ENCODE measurements at regions not wholly inside any gene's neighbourhood (a gene's known extent, or its start where the extent isn't known, plus 50 kb on each side); places are given as distances from the start of the nearest gene placed in this dataset.

- DNase-seq = no peak
Observed at GRCh38 chrX:11953615-11954014, 184.7 kb upstream of the FRMPD4 start.

GRCh38 chrX:11954176-11954575 is 184.1 kb upstream of the FRMPD4 start:
- DNase-seq = no peak

- DNase-seq = no peak
Observed at GRCh38 chrX:11960031-11960430, 178.2 kb upstream of the FRMPD4 start.

GRCh38 chrX:11965436-11965835 is 172.8 kb upstream of the FRMPD4 start:
- DNase-seq = no peak

GRCh38 chrX:11967986-11968869 is 170.0 kb upstream of the FRMPD4 start:
- DNase-seq = no peak

GRCh38 chrX:11968991-11969390 is 169.3 kb upstream of the FRMPD4 start:
- DNase-seq = no peak

GRCh38 chrX:11970578-11971359 is 167.5 kb upstream of the FRMPD4 start:
- DNase-seq = no peak

- no peak for DNase-seq
Observed at GRCh38 chrX:11976663-11977062, 161.6 kb upstream of the FRMPD4 start.

GRCh38 chrX:11992271-11992670 is 146.0 kb upstream of the FRMPD4 start:
- no peak for DNase-seq

- no peak for DNase-seq
Observed at GRCh38 chrX:11995146-11995545, 143.1 kb upstream of the FRMPD4 start.

- no peak for DNase-seq
Observed at GRCh38 chrX:11996810-11997209, 141.5 kb upstream of the FRMPD4 start.

- DNase-seq = no peak
Observed at GRCh38 chrX:11998944-11999343, 139.3 kb upstream of the FRMPD4 start.

GRCh38 chrX:12002876-12003275 is 135.4 kb upstream of the FRMPD4 start:
- no peak for DNase-seq

GRCh38 chrX:12007881-12008280 is 130.4 kb upstream of the FRMPD4 start:
- no peak for DNase-seq

- DNase-seq = no peak
Observed at GRCh38 chrX:12010436-12010835, 127.8 kb upstream of the FRMPD4 start.

- DNase-seq = no peak
Observed at GRCh38 chrX:12011075-12011474, 127.2 kb upstream of the FRMPD4 start.

GRCh38 chrX:12013211-12013618 is 125.1 kb upstream of the FRMPD4 start:
- DNase-seq = no peak

GRCh38 chrX:12021698-12022097 is 116.6 kb upstream of the FRMPD4 start:
- DNase-seq = no peak

GRCh38 chrX:12026481-12026880 is 111.8 kb upstream of the FRMPD4 start:
- DNase-seq = no peak

- DNase-seq = no peak
Observed at GRCh38 chrX:12032082-12032481, 106.2 kb upstream of the FRMPD4 start.

- no peak for DNase-seq
Observed at GRCh38 chrX:12034741-12035140, 103.5 kb upstream of the FRMPD4 start.

GRCh38 chrX:12042615-12043014 is 95.7 kb upstream of the FRMPD4 start:
- no peak for DNase-seq

- DNase-seq = no peak
Observed at GRCh38 chrX:12052109-12052508, 86.2 kb upstream of the FRMPD4 start.

- DNase-seq = no peak
Observed at GRCh38 chrX:12058087-12058486, 80.2 kb upstream of the FRMPD4 start.

Data from CD4-positive, alpha-beta T cell treated with Interleukin-4 for 1 hour (primary cell).